Suprapubic skin (tissue), 4 donors: ENCODE measurements at regions not wholly inside any gene's neighbourhood (a gene's known extent, or its start where the extent isn't known, plus 50 kb on each side); places are given as distances from the start of the nearest gene placed in this dataset.

Experiments used
- DNase-seq, 2 donors: peaks; one replicate each; pipeline ENCODE4 v3.0.0-alpha.2; 2019; ENCODE audit warnings: low spot score in 2 of 2
- H3K27ac ChIP-seq: fragments of 200-600 bp; sonication (generic); one replicate; pipeline ENCODE4 v1.5.1; 2019
- H3K27me3 ChIP-seq: fragments of 200-600 bp; sonication (generic); one replicate; pipeline ENCODE4 v1.5.1; 2019
- H3K36me3 ChIP-seq: fragments of 200-600 bp; sonication (generic); one replicate; pipeline ENCODE4 v1.5.1; 2019
- H3K4me1 ChIP-seq: fragments of 200-600 bp; sonication (generic); one replicate; pipeline ENCODE4 v1.5.1; 2019
- H3K4me3 ChIP-seq: fragments of 200-600 bp; sonication (generic); one replicate; pipeline ENCODE4 v1.5.1; 2019; ENCODE audit warnings: mild to moderate bottlenecking
- H3K9me3 ChIP-seq: fragments of 200-600 bp; sonication (generic); one replicate; pipeline ENCODE4 v1.5.1; 2019
- CTCF ChIP-seq, 2 donors: fragments of 200-600 bp in 1 of 2; fragments of 450-650 bp in 1 of 2; sonication (generic) in 1 of 2; IDR thresholded peaks; one replicate each; pipeline ENCODE4 v1.5.1; 2016 to 2019; ENCODE audit warnings: antibody characterized with exemption in 2 of 2, mild to moderate bottlenecking in 1 of 2, moderate library complexity in 1 of 2
- EP300 ChIP-seq: sonication (generic); formaldehyde crosslinking; IDR thresholded peaks from one replicate; pipeline ENCODE4 v1.6.1; 2017; ENCODE audit warnings: antibody characterized with exemption
- POLR2A ChIP-seq, 2 donors: fragments of 450-650 bp; IDR thresholded peaks; one replicate each; pipeline ENCODE4 v1.6.1; 2017; ENCODE audit warnings: antibody characterized with exemption in 2 of 2, mild to moderate bottlenecking in 2 of 2, moderate library complexity in 2 of 2
- POLR2AphosphoS5 ChIP-seq, 3 donors: sonication (generic); formaldehyde crosslinking; IDR thresholded peaks; one replicate each; pipeline ENCODE4 v1.6.1; 2017; ENCODE audit warnings: antibody characterized with exemption in 3 of 3
- WGBS: methylation state at CpG from one replicate; pipeline ENCODE4 v1.1.5; 2018; 5-methylcytosine and 5-hydroxymethylcytosine counted together

- peaks cover 7% of the 10 kb centered on the region for H3K4me1 ChIP-seq
- H3K27me3 ChIP-seq: no peaks in the 10 kb centered on the region
- H3K27ac ChIP-seq: no peak overlapping the region
- no peaks in the 10 kb centered on the region for H3K9me3 ChIP-seq
- TF ChIP-seq POLR2AphosphoS5 (IDR thresholded peaks at IDR 0.05) (no peak), CTCF (IDR thresholded peaks at IDR 0.05) (no peak), EP300 (no peak), POLR2A (IDR thresholded peaks at IDR 0.05) (no peak)
- 72% methylated on average over 10 of the region's 10 CpGs for WGBS
- H3K36me3 ChIP-seq: no peaks in the 10 kb centered on the region
- no peak for DNase-seq
- no peak overlapping the region for H3K4me3 ChIP-seq
Measured at GRCh38 chr2:203603456-203604389, 68.6 kb upstream of the RAPH1 start.

GRCh38 chr2:203605302-203605701 lies 70.2 kb upstream of the RAPH1 start:
- TF ChIP-seq EP300 (no peak), CTCF (IDR thresholded peaks at IDR 0.05) (no peak), POLR2AphosphoS5 (IDR thresholded peaks at IDR 0.05) (no peak), POLR2A (IDR thresholded peaks at IDR 0.05) (no peak)
- Histone ChIP-seq H3K36me3 (no peaks in the 10 kb centered on the region), H3K4me3 (no peak overlapping the region), H3K27ac (no peak overlapping the region), H3K9me3 (no peaks in the 10 kb centered on the region), H3K4me1 (peaks cover 7% of the 10 kb centered on the region), H3K27me3 (no peaks in the 10 kb centered on the region)
- no peak for DNase-seq
- 45% methylated on average over 1 of the region's 1 CpG for WGBS

- H3K4me3 ChIP-seq: no peak overlapping the region
- H3K36me3 ChIP-seq: no peaks in the 10 kb centered on the region
- H3K27ac ChIP-seq: no peak overlapping the region
- H3K9me3 ChIP-seq: no peaks in the 10 kb centered on the region
- WGBS: 92% methylated on average over 3 of the region's 3 CpGs
- TF ChIP-seq EP300 (no peak), POLR2AphosphoS5 (IDR thresholded peaks at IDR 0.05) (no peak), CTCF (IDR thresholded peaks at IDR 0.05) (no peak)
- no peaks in the 10 kb centered on the region for H3K27me3 ChIP-seq
- H3K4me1 ChIP-seq: peaks cover 7% of the 10 kb centered on the region
- no peak for DNase-seq
Measured at GRCh38 chr2:203606051-203606450, 71.0 kb upstream of the RAPH1 start.

GRCh38 chr2:203610558-203610957 lies 75.5 kb upstream of the RAPH1 start:
- WGBS: 95% methylated on average over 8 of the region's 8 CpGs

More at GRCh38 chr2:203610558-203610957, 75.5 kb upstream of the RAPH1 start:
- peaks cover under 1% of the 10 kb centered on the region for H3K4me1 ChIP-seq
- H3K27me3 ChIP-seq: no peaks in the 10 kb centered on the region
- no peak for DNase-seq
- TF ChIP-seq CTCF (IDR thresholded peaks at IDR 0.05) (no peak), POLR2AphosphoS5 (IDR thresholded peaks at IDR 0.05) (no peak), POLR2A (IDR thresholded peaks at IDR 0.05) (no peak), EP300 (no peak)
- no peaks in the 10 kb centered on the region for H3K36me3 ChIP-seq
- no peak overlapping the region for H3K27ac ChIP-seq
- no peaks in the 10 kb centered on the region for H3K9me3 ChIP-seq
- no peak overlapping the region for H3K4me3 ChIP-seq
